Esophagus (tissue), 2 donors: ENCODE measurements at regions not wholly inside any gene's neighbourhood (a gene's known extent, or its start where the extent isn't known, plus 50 kb on each side); places are given as distances from the start of the nearest gene placed in this dataset.

Experiments used
- H3K27ac ChIP-seq, 2 donors: one replicate each; pipeline ENCODE4 v1.5.1; 2013; ENCODE audit warnings: low read depth in 2 of 2, mild to moderate bottlenecking in 2 of 2, inconsistent platforms in 1 of 2, low read length in 1 of 2, moderate library complexity in 1 of 2
- H3K27me3 ChIP-seq, 2 donors: one replicate each; pipeline ENCODE4 v1.6.1; 2013; ENCODE audit warnings: low read length in 2 of 2, control low read depth in 1 of 2, mild to moderate bottlenecking in 1 of 2; ENCODE audit not compliant: insufficient read depth in 2 of 2, control insufficient read depth in 1 of 2
- H3K36me3 ChIP-seq, 2 donors: one replicate each; pipeline ENCODE4 v1.6.1; 2013; ENCODE audit warnings: low read length in 1 of 2; ENCODE audit not compliant: control insufficient read depth in 2 of 2, insufficient read depth in 2 of 2
- H3K4me1 ChIP-seq, 2 donors: one replicate each; pipeline ENCODE4 v1.6.1; 2013; ENCODE audit warnings: low read length in 1 of 2; ENCODE audit not compliant: control insufficient read depth in 2 of 2, insufficient read depth in 2 of 2
- H3K4me3 ChIP-seq, 2 donors: one replicate each; pipeline ENCODE4 v1.5.1; 2013; ENCODE audit warnings: low read length in 2 of 2, mild to moderate bottlenecking in 2 of 2, low read depth in 1 of 2, moderate library complexity in 1 of 2
- H3K9me3 ChIP-seq, 2 donors: one replicate each; pipeline ENCODE4 v1.6.1; 2013; ENCODE audit warnings: mild to moderate bottlenecking in 2 of 2, low read depth in 1 of 2, low read length in 1 of 2, moderate library complexity in 1 of 2; ENCODE audit not compliant: control insufficient read depth in 2 of 2, insufficient read depth in 1 of 2
- WGBS, 2 donors: extraction: QIAGEN DNeasy Blood & Tissue Kit; methylation state at CpG; one replicate each; pipeline ENCODE4 v1.1.7; 2013; 5-methylcytosine and 5-hydroxymethylcytosine counted together
- donor health status: healthy with polysubstance abuse.
- donor health status: Bipolar disorder and iron deficiency.

DNA sequence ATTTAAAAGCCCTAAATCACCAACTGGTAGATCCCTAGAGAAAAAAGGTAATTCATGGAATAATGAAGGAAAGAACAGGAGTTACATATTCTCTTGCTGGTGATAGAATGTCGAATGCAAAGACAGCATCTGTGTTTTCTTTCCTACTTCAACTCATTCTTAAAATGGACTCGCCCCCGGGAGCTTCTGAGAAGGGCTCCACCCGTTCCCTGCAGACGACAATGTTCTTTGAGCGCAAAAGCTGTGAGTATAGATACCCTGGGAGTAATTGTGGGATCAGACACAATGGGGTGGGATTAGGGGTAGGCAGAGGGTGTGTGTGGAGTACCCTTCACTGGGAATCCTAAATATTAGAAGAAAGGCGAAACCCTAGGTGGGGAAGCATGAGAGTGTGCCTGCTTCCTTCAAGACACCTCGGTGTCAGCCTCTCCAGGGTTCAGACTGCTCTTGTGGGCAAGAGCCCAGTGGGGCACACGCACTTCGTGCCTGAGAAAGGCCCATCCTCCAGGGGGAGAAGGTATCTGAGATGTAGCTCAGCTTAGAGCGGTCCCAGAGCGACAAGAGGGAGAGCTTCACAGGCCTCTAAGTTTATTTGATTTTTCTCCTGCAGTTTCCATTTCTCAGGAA, 123.3 kb upstream of the DPYD start:
- Histone ChIP-seq H3K27ac (no peak overlapping the region), H3K27me3 (peaks cover 0 to 18% of the 10 kb centered on the region in 2 donors), H3K36me3 (no peaks in the 10 kb centered on the region), H3K9me3 (peaks cover 0 to under 1% of the 10 kb centered on the region in 2 donors), H3K4me3 (no peak overlapping the region), H3K4me1 (peaks cover 6 to 10% of the 10 kb centered on the region in 2 donors)
- 36% methylated on average over 10 to 12 of the region's 12 CpGs for WGBS, 2 donors

GRCh38 chr1:98035602-98036002, 114.8 kb upstream of the DPYD start:
- 69 to 72% methylated on average over 2 of the region's 2 CpGs for WGBS, 2 donors
- no peaks in the 10 kb centered on the region for H3K9me3 ChIP-seq
- no peak overlapping the region for H3K27ac ChIP-seq
- no peaks in the 10 kb centered on the region for H3K36me3 ChIP-seq
- H3K4me3 ChIP-seq, result no peak overlapping the region
- no peaks in the 10 kb centered on the region for H3K4me1 ChIP-seq
- no peaks in the 10 kb centered on the region for H3K27me3 ChIP-seq

GRCh38 chr1:98034505-98034904, 113.7 kb upstream of the DPYD start:
- Histone ChIP-seq H3K9me3 (no peaks in the 10 kb centered on the region), H3K4me3 (no peak overlapping the region), H3K27ac (no peak overlapping the region), H3K27me3 (no peaks in the 10 kb centered on the region), H3K4me1 (no peaks in the 10 kb centered on the region), H3K36me3 (no peaks in the 10 kb centered on the region)
- WGBS, 2 donors, result 33 to 48% methylated on average over 3 of the region's 3 CpGs

- H3K4me1 ChIP-seq, result no peaks in the 10 kb centered on the region
- no peak overlapping the region for H3K4me3 ChIP-seq
- WGBS, 2 donors, result 80 to 90% methylated on average over 1 of the region's 1 CpG
- no peaks in the 10 kb centered on the region for H3K36me3 ChIP-seq
- no peaks in the 10 kb centered on the region for H3K9me3 ChIP-seq
- no peaks in the 10 kb centered on the region for H3K27me3 ChIP-seq
- H3K27ac ChIP-seq, result no peak overlapping the region
Measured at GRCh38 chr1:98032958-98033357, 112.1 kb upstream of the DPYD start.

GRCh38 chr1:98030976-98031375, 110.1 kb upstream of the DPYD start:
- WGBS, 2 donors, result 62 to 63% methylated on average over 3 of the region's 3 CpGs

DNA sequence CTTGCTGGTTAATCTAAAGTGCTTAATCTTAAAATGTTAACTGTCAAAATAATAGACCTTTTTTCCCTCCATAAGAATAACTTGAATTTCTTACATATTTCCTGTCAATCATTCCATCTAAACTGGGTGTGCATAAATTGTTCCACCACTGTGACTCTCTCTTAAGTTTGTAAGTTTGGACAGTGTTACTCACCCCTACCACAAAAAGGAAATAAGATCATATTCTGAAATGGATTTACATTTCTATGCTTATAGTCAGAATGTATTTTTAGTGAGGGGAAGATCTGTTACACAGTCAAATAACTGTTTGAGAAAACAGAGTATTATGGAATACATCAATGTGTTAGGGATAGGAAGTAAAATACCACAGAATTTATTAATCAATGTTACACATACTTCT, 109.6 kb upstream of the DPYD start:
- H3K9me3 ChIP-seq, result no peaks in the 10 kb centered on the region
- no peaks in the 10 kb centered on the region for H3K27me3 ChIP-seq
- no peaks in the 10 kb centered on the region for H3K36me3 ChIP-seq
- no peak overlapping the region for H3K27ac ChIP-seq
- no peak overlapping the region for H3K4me3 ChIP-seq
- H3K4me1 ChIP-seq, result no peaks in the 10 kb centered on the region

More at GRCh38 chr1:98030976-98031375, 110.1 kb upstream of the DPYD start:
- H3K27me3 ChIP-seq, result no peaks in the 10 kb centered on the region
- H3K27ac ChIP-seq, result no peak overlapping the region
- no peaks in the 10 kb centered on the region for H3K36me3 ChIP-seq
- H3K4me3 ChIP-seq, result no peak overlapping the region
- no peaks in the 10 kb centered on the region for H3K9me3 ChIP-seq
- H3K4me1 ChIP-seq, result no peaks in the 10 kb centered on the region

DNA sequence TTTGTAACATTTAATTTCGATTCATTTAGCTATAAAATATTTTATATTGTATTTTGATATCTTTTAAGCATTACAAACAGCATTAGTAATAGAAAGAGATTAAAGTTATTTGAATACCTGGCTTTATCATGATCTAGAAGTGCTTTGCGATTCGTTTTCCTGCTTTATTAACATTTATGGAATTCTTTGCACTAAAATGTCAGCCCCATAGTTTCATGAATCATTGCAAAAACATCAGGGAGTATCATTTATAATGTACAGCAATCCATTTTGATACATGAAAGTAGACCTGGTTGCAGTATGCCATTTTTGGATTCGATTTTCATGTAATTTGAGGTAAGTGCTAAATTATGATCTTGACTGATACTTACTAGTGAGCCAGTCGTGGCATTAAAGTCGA, 108.0 kb upstream of the DPYD start:
- Histone ChIP-seq H3K27me3 (no peaks in the 10 kb centered on the region), H3K27ac (no peak overlapping the region), H3K4me1 (no peaks in the 10 kb centered on the region), H3K4me3 (no peak overlapping the region), H3K9me3 (no peaks in the 10 kb centered on the region), H3K36me3 (no peaks in the 10 kb centered on the region)
- WGBS, 2 donors, result 79 to 86% methylated on average over 6 of the region's 6 CpGs

- WGBS, 2 donors, result 87 to 90% methylated on average over 2 of the region's 2 CpGs
Measured at GRCh38 chr1:98027103-98027705, 106.4 kb upstream of the DPYD start.

GRCh38 chr1:98025858-98026257, 105.0 kb upstream of the DPYD start:
- Histone ChIP-seq H3K4me3 (no peak overlapping the region), H3K9me3 (no peaks in the 10 kb centered on the region), H3K27ac (no peak overlapping the region), H3K36me3 (no peaks in the 10 kb centered on the region), H3K27me3 (no peaks in the 10 kb centered on the region), H3K4me1 (no peaks in the 10 kb centered on the region)
- 68 to 73% methylated on average over 3 of the region's 3 CpGs for WGBS, 2 donors

More at GRCh38 chr1:98027103-98027705, 106.4 kb upstream of the DPYD start:
- H3K4me1 ChIP-seq, result no peaks in the 10 kb centered on the region
- H3K9me3 ChIP-seq, result no peaks in the 10 kb centered on the region
- no peak overlapping the region for H3K27ac ChIP-seq
- no peaks in the 10 kb centered on the region for H3K27me3 ChIP-seq
- no peaks in the 10 kb centered on the region for H3K36me3 ChIP-seq
- H3K4me3 ChIP-seq, result no peak overlapping the region

DNA sequence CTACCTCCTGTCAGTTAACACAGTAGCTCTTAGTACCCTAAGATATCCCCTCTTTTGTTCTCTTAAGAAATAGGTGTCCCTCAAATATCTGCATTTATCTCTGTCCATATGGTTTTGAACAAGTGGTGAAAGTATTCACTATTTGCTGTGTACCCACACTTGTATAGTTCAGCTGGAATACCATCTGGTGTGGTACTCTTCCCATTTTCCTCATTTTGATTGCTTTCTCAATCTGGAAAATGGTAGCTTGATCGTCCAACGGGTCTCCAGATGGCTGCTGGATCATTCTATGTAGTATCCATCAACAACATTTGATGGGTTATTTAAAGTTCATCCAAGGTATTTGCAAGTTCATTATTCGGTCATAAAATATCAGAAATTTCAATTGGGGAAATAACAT, 100.3 kb upstream of the DPYD start:
- Histone ChIP-seq H3K27me3 (no peaks in the 10 kb centered on the region), H3K9me3 (no peaks in the 10 kb centered on the region), H3K27ac (no peak overlapping the region), H3K4me1 (no peaks in the 10 kb centered on the region), H3K36me3 (no peaks in the 10 kb centered on the region), H3K4me3 (no peak overlapping the region)
- WGBS, 2 donors, result 82 to 84% methylated on average over 3 of the region's 3 CpGs
